H1 (cell line): ENCODE measurements at regions not wholly inside any gene's neighbourhood (a gene's known extent, or its start where the extent isn't known, plus 50 kb on each side); places are given as distances from the start of the nearest gene placed in this dataset.

Experiments used
- CTCF ChIA-PET: fragments of 300-600 bp; sonication (Branson Sonifier 250); formaldehyde crosslinking; loops from one replicate; lab custom pipeline; 2021; ENCODE audit not compliant: partially characterized antibody; lab: Charles Lee
- POLR2A ChIA-PET: fragments of 300-600 bp; sonication (Branson Sonifier 250); formaldehyde crosslinking; loops from one replicate; lab custom pipeline; 2021; ENCODE audit warnings: inconsistent platforms; ENCODE audit not compliant: partially characterized antibody; lab: Charles Lee
- DNase-seq, 2 experiments: peaks; one replicate each; pipeline versions ENCODE4 v3.0.0 to v3.0.0-alpha.2; 2010 to 2022; ENCODE audit warnings: low spot score in 2 of 2, low read depth in 1 of 2, mixed read lengths in 1 of 2
- FAIRE-seq: peaks from 2 replicates; lab custom pipeline; 2011; peaks lifted over from hg19 to GRCh38; lab: Jason Lieb, UNC
- H2AFZ ChIP-seq: 2 replicates; pipeline ENCODE4 v1.8.1; 2012; ENCODE audit warnings: low read length, inconsistent platforms
- H2AK5ac ChIP-seq: 2 replicates; pipeline ENCODE4 v1.6.1; 2013; ENCODE audit warnings: low read depth, low read length
- H2BK120ac ChIP-seq: replicated peaks from 2 replicates; pipeline ENCODE3; 2013; ENCODE audit warnings: low read depth, low read length, inconsistent platforms
- H2BK12ac ChIP-seq: 2 replicates; pipeline ENCODE4 v1.6.1; 2013; ENCODE audit warnings: low read depth, low read length
- H2BK15ac ChIP-seq: 2 replicates; pipeline ENCODE4 v1.6.1; 2013; ENCODE audit warnings: low read length
- H2BK20ac ChIP-seq: 2 replicates; pipeline ENCODE4 v1.6.1; 2013; ENCODE audit warnings: low read length
- H2BK5ac ChIP-seq: 2 replicates; pipeline ENCODE4 v1.6.1; 2013; ENCODE audit warnings: low read depth, low read length
- H3K14ac ChIP-seq: 2 replicates; pipeline ENCODE4 v1.6.1; 2013; ENCODE audit warnings: inconsistent platforms; ENCODE audit not compliant: insufficient read length
- H3K18ac ChIP-seq: 2 replicates; pipeline ENCODE4 v1.6.1; 2013; ENCODE audit warnings: low read length; ENCODE audit errors: extremely low read depth
- H3K23ac ChIP-seq: 2 replicates; pipeline ENCODE4 v1.6.1; 2013; ENCODE audit warnings: inconsistent platforms; ENCODE audit not compliant: insufficient read length
- H3K23me2 ChIP-seq: 2 replicates; pipeline ENCODE4 v1.6.1; 2013; ENCODE audit warnings: low read depth, low read length
- H3K27ac ChIP-seq: 2 replicates; pipeline ENCODE4 v1.6.1; 2011; ENCODE audit warnings: low read depth, low read length, inconsistent platforms
- H3K27me3 ChIP-seq, 4 experiments: replicated peaks in 1 of 4; 1 replicate in 1 of 4; 2 replicates in 3 of 4; pipeline versions ENCODE4 v1.6.1 to v1.8.1; 2011 to 2013; ENCODE audit warnings: low read length in 3 of 4, mild to moderate bottlenecking in 3 of 4, inconsistent platforms in 2 of 4, mixed read lengths in 2 of 4, moderate library complexity in 1 of 4; ENCODE audit not compliant: control insufficient read depth in 3 of 4, insufficient read depth in 3 of 4; ENCODE audit errors: extremely low read depth in 1 of 4
- H3K36me3 ChIP-seq, 4 experiments: 2 replicates each; pipeline versions ENCODE4 v1.6.1 to v1.8.1; 2011 to 2013; ENCODE audit warnings: mild to moderate bottlenecking in 4 of 4, low read length in 3 of 4, moderate library complexity in 2 of 4, control low read depth in 1 of 4, inconsistent platforms in 1 of 4; ENCODE audit not compliant: insufficient read depth in 4 of 4, control insufficient read depth in 2 of 4
- H3K4ac ChIP-seq: replicated peaks from 2 replicates; pipeline ENCODE3; 2013; ENCODE audit warnings: low read length, low read depth, mixed read lengths, inconsistent platforms; ENCODE audit not compliant: insufficient read length
- H3K4me1 ChIP-seq, 4 experiments: replicated peaks in 1 of 4; 1 replicate in 1 of 4; 2 replicates in 3 of 4; pipeline versions ENCODE4 v1.6.1 to v1.8.1; 2011 to 2013; ENCODE audit warnings: low read length in 3 of 4, inconsistent platforms in 2 of 4, mixed read lengths in 1 of 4; ENCODE audit not compliant: insufficient read depth in 4 of 4, control insufficient read depth in 3 of 4
- H3K4me2 ChIP-seq, 2 experiments: 2 replicates each; pipeline versions ENCODE4 v1.6.1 to v1.8.1; 2011 to 2013; ENCODE audit warnings: low read depth in 2 of 2, low read length in 2 of 2, control low read depth in 1 of 2, inconsistent platforms in 1 of 2, mild to moderate bottlenecking in 1 of 2; ENCODE audit not compliant: insufficient read depth in 1 of 2
- H3K4me3 ChIP-seq, 4 experiments: fragments of 200-600, 300-600 bp in 1 of 4; sonication (generic), shearing (Covaris generic), sonication (Bioruptor Twin) in 1 of 4; 2 replicates each; pipeline versions ENCODE4 v1.5.1 to v1.8.1; 2011 to 2016; ENCODE audit warnings: low read length in 4 of 4, low read depth in 3 of 4, control low read depth in 2 of 4, inconsistent platforms in 2 of 4, mild to moderate bottlenecking in 2 of 4, mixed read lengths in 1 of 4, moderate library complexity in 1 of 4; ENCODE audit not compliant: insufficient read depth in 2 of 4; ENCODE audit errors: extremely low read depth in 1 of 4
- H3K56ac ChIP-seq: replicated peaks from 2 replicates; pipeline ENCODE3; 2013; ENCODE audit warnings: low read depth, mild to moderate bottlenecking, mixed read lengths, low read length, inconsistent platforms; ENCODE audit not compliant: insufficient read length
- H3K79me1 ChIP-seq: 2 replicates; pipeline ENCODE4 v1.6.1; 2013; ENCODE audit warnings: low read depth, low read length, control low read depth
- H3K79me2 ChIP-seq, 2 experiments: 2 replicates each; pipeline versions ENCODE4 v1.6.1 to v1.8.1; 2012 to 2013; ENCODE audit warnings: low read length in 2 of 2, mild to moderate bottlenecking in 2 of 2, inconsistent platforms in 1 of 2; ENCODE audit not compliant: insufficient read depth in 2 of 2, control insufficient read depth in 1 of 2
- H3K9ac ChIP-seq, 4 experiments: replicated peaks in 1 of 4; 1 replicate in 1 of 4; 2 replicates in 3 of 4; pipeline versions ENCODE4 v1.6.1 to v1.8.1; 2011 to 2013; ENCODE audit warnings: low read depth in 3 of 4, low read length in 3 of 4, control low read depth in 2 of 4, mild to moderate bottlenecking in 2 of 4, moderate library complexity in 2 of 4, inconsistent platforms in 1 of 4; ENCODE audit errors: extremely low read depth in 1 of 4
- H3K9me3 ChIP-seq, 2 experiments: 2 replicates each; pipeline versions ENCODE4 v1.6.1 to v1.8.1; 2012 to 2013; ENCODE audit warnings: mild to moderate bottlenecking in 2 of 2, moderate library complexity in 2 of 2, control low read depth in 1 of 2, inconsistent platforms in 1 of 2, low read depth in 1 of 2, low read length in 1 of 2, mixed read lengths in 1 of 2; ENCODE audit not compliant: insufficient read depth in 2 of 2
- H4K20me1 ChIP-seq, 2 experiments: replicated peaks in 1 of 2; 2 replicates each; pipeline versions ENCODE3 to v1.8.1; 2011 to 2013; ENCODE audit warnings: inconsistent platforms in 2 of 2, low read length in 2 of 2, mild to moderate bottlenecking in 1 of 2; ENCODE audit not compliant: insufficient read depth in 2 of 2, control insufficient read depth in 1 of 2
- H4K5ac ChIP-seq: 2 replicates; pipeline ENCODE4 v1.6.1; 2013; ENCODE audit warnings: low read length, low read depth, mixed read lengths, inconsistent platforms; ENCODE audit not compliant: insufficient read length
- H4K8ac ChIP-seq: 2 replicates; pipeline ENCODE4 v1.8.0; 2013; ENCODE audit warnings: mild to moderate bottlenecking, moderate library complexity, low read length, inconsistent platforms; ENCODE audit not compliant: insufficient read depth; ENCODE audit errors: extremely low read depth
- H4K91ac ChIP-seq: replicated peaks from 2 replicates; pipeline ENCODE3; 2013; ENCODE audit warnings: low read length, mixed read lengths, inconsistent platforms; ENCODE audit not compliant: insufficient read length
- MAFK ChIP-seq: IDR thresholded peaks from 2 replicates; pipeline ENCODE4 v1.6.1; 2012; ENCODE audit warnings: low read depth, mild to moderate bottlenecking, improper control_type of control experiment, low read length
- SAP30 ChIP-seq: fragments of 300-600 bp; sonication (generic); IDR thresholded peaks from 2 replicates; pipeline ENCODE4 v1.7.1; 2012; ENCODE audit warnings: low read length, moderate library complexity, mild to moderate bottlenecking, inconsistent platforms; ENCODE audit not compliant: insufficient read depth, insufficient replicate concordance
- WGBS, 2 experiments: shearing (Covaris generic) in 1 of 2; methylation state at CpG; one replicate each; pipeline versions ENCODE4 v1.1.6 to v1.1.7; 2013 to 2015; ENCODE audit warnings: low lambda C conversion rate in 2 of 2, mixed read lengths in 2 of 2, inconsistent platforms in 1 of 2, low coverage in 1 of 2, missing lambda C conversion rate in 1 of 2; ENCODE audit not compliant: insufficient replicate concordance in 2 of 2, insufficient coverage in 1 of 2, insufficient read length in 1 of 2; ENCODE audit errors: extremely low coverage in 1 of 2, missing lambda C conversion rate in 1 of 2; 5-methylcytosine and 5-hydroxymethylcytosine counted together

DNA sequence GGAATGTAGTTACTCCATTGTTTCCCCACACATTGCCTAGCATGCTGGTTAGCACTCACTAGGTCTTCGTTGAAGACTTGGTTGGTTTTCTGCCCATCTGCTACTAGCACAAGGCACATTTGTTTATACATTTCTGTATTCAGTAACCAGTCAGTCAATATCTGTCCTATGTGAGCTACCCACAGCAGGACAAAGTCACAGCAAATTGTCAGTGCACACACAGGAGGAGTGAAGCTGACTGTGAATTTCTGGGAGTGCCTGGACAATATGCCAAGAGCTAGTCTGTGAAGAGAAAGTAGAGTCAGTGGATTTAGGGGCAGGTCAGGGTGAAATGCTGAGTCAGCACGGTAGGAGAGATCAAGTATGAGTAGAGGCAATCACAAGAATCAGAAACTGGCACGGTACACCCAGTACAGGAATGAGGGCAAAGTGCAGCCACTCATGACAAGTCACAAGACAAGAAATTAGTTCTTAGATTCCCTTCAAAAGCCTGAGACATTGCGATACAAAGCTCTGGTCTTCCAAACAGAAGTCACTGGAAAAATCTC, 1049.8 kb upstream of the POU3F4 start:
- Histone ChIP-seq H2BK20ac (no peak overlapping the region), H4K91ac (no peak overlapping the region), H3K18ac (no peak overlapping the region), H3K4ac (no peak overlapping the region)
- FAIRE-seq, result no peak
- TF ChIP-seq MAFK (peak; percentile 88), SAP30 (no peak)
- TF ChIP-seq, all 59 proteins: peak for 1
- Histone ChIP-seq H3K4me1 (no peaks in the 10 kb centered on the region), H4K20me1 (no peaks in the 10 kb centered on the region), H3K4me3 (no peak overlapping the region), H2BK12ac (no peak overlapping the region), H2AK5ac (no peak overlapping the region), H3K27ac (no peak overlapping the region), H3K14ac (no peak overlapping the region), H3K56ac (no peak overlapping the region), H2AFZ (no peak overlapping the region), H3K23ac (no peak overlapping the region), H3K9ac (no peak overlapping the region), H3K27me3 (no peaks in the 10 kb centered on the region), H4K5ac (no peak overlapping the region), H2BK15ac (no peak overlapping the region), H3K23me2 (no peaks in the 10 kb centered on the region), H3K79me1 (no peaks in the 10 kb centered on the region), H3K79me2 (no peaks in the 10 kb centered on the region), H2BK120ac (no peak overlapping the region), H2BK5ac (no peak overlapping the region), H4K8ac (no peak overlapping the region), H3K4me2 (no peak overlapping the region), H3K9me3 (no peaks in the 10 kb centered on the region), H3K36me3 (no peaks in the 10 kb centered on the region)
- WGBS, 2 experiments, result 83% methylated on average over 4 of the region's 4 CpGs; no CpG with 5 or more reads in 1 of the 2 experiments
- ChIA-PET POLR2A (no interaction called here), CTCF (interaction anchor here (0.7 kb wide), 1 partner anchor 239 kb away, joined by 3 read pairs; no protein-coding TSS in a partner anchor)
- no peak for DNase-seq
